GM04503 (cell line): ENCODE measurements at regions not wholly inside any gene's neighbourhood (a gene's known extent, or its start where the extent isn't known, plus 50 kb on each side); places are given as distances from the start of the nearest gene placed in this dataset.

Experiments
- DNase-seq: peaks from one replicate; pipeline ENCODE4 v3.0.0-alpha.2; 2012; ENCODE audit warnings: low read depth

GRCh38 chr11:87428266-87428665, 390.5 kb downstream of the TMEM135 start:
- DNase-seq = no peak

- peak; percentile 65 for DNase-seq
Observed at GRCh38 chr11:87425943-87426342, 388.2 kb downstream of the TMEM135 start.

- no peak for DNase-seq
Observed at GRCh38 chr11:87425391-87425790, 387.7 kb downstream of the TMEM135 start.

- DNase-seq = no peak
Observed at GRCh38 chr11:87423161-87423560, 385.4 kb downstream of the TMEM135 start.

- no peak for DNase-seq
Observed at GRCh38 chr11:87422566-87422965, 384.8 kb downstream of the TMEM135 start.

- no peak for DNase-seq
Observed at GRCh38 chr11:87421422-87421821, 383.7 kb downstream of the TMEM135 start.

- DNase-seq = no peak
Observed at GRCh38 chr11:87417951-87418350, 380.2 kb downstream of the TMEM135 start.

GRCh38 chr11:87405843-87406242, 368.1 kb downstream of the TMEM135 start:
- no peak for DNase-seq

- DNase-seq = no peak
Observed at GRCh38 chr11:87405356-87405755, 367.6 kb downstream of the TMEM135 start.

- no peak for DNase-seq
Observed at GRCh38 chr11:87401653-87402052, 363.9 kb downstream of the TMEM135 start.

GRCh38 chr11:87399341-87399740, 361.6 kb downstream of the TMEM135 start:
- DNase-seq = no peak

- DNase-seq = peak; percentile 37
Observed at GRCh38 chr11:87398931-87399330, 361.2 kb downstream of the TMEM135 start.

GRCh38 chr11:87397011-87397865, 359.5 kb downstream of the TMEM135 start:
- no peak for DNase-seq

- no peak for DNase-seq
Observed at GRCh38 chr11:87394924-87395323, 357.2 kb downstream of the TMEM135 start.

GRCh38 chr11:87392665-87393064, 354.9 kb downstream of the TMEM135 start:
- DNase-seq = no peak

GRCh38 chr11:87391496-87391895, 353.8 kb downstream of the TMEM135 start:
- DNase-seq = no peak

GRCh38 chr11:87384078-87384729, 346.5 kb downstream of the TMEM135 start:
- DNase-seq = no peak

GRCh38 chr11:87374038-87374807, 336.5 kb downstream of the TMEM135 start:
- no peak for DNase-seq
